ENCODE measurements at regions not wholly inside any gene's neighbourhood (a gene's known extent, or its start where the extent isn't known, plus 50 kb on each side); places are given as distances from the start of the nearest gene placed in this dataset.

GRCh38 chr16:64416216-64417005 lies 705.5 kb downstream of the CDH11 start:
- H3K4me3 Mint-ChIP-seq: no peak overlapping the region
- H3K9me3 Mint-ChIP-seq (ENCODE audit: low read depth): peaks cover 23% of the 10 kb centered on the region
- H3K27ac Mint-ChIP-seq: no peak overlapping the region
- intact Hi-C loops (cut with DNase I, micrococcal nuclease): no loop called here
- H3K36me3 Mint-ChIP-seq (ENCODE audit: low read depth): no peaks in the 10 kb centered on the region
- no peaks in the 10 kb centered on the region for H3K27me3 Mint-ChIP-seq
- DNase-seq: no peak
- ATAC-seq: no peak
- no peaks in the 10 kb centered on the region for H3K4me1 Mint-ChIP-seq
- POLR2A ChIA-PET: no interaction called here
- CTCF ChIA-PET: no interaction called here

- Mint-ChIP-seq H3K4me3 (no peak overlapping the region), H3K27me3 (no peaks in the 10 kb centered on the region), H3K27ac (no peak overlapping the region), H3K36me3 (ENCODE audit: low read depth) (no peaks in the 10 kb centered on the region), H3K4me1 (no peaks in the 10 kb centered on the region), H3K9me3 (ENCODE audit: low read depth) (peaks cover 17% of the 10 kb centered on the region)
- no peak for ATAC-seq
- intact Hi-C loops (cut with DNase I, micrococcal nuclease): no loop called here
- DNase-seq: no peak
- CTCF ChIA-PET: interaction anchor here (0.6 kb wide), 1 partner anchor 762 kb away, joined by 3 read pairs; no protein-coding TSS in a partner anchor
- POLR2A ChIA-PET: no interaction called here
Observed at GRCh38 chr16:64412578-64413280, 709.1 kb downstream of the CDH11 start.

- intact Hi-C loops (cut with DNase I, micrococcal nuclease): no loop called here
- POLR2A ChIA-PET: no interaction called here
- Mint-ChIP-seq H3K9me3 (ENCODE audit: low read depth) (peaks cover 20% of the 10 kb centered on the region), H3K27ac (no peak overlapping the region), H3K36me3 (ENCODE audit: low read depth) (no peaks in the 10 kb centered on the region), H3K27me3 (no peaks in the 10 kb centered on the region), H3K4me1 (no peaks in the 10 kb centered on the region), H3K4me3 (no peak overlapping the region)
- DNase-seq (no peak), ATAC-seq (no peak)
- CTCF ChIA-PET: no interaction called here
Observed at GRCh38 chr16:64410306-64410705, 711.6 kb downstream of the CDH11 start.

- Mint-ChIP-seq H3K36me3 (ENCODE audit: low read depth) (no peaks in the 10 kb centered on the region), H3K4me1 (no peaks in the 10 kb centered on the region), H3K27me3 (no peaks in the 10 kb centered on the region), H3K4me3 (no peak overlapping the region), H3K27ac (no peak overlapping the region), H3K9me3 (ENCODE audit: low read depth) (peaks cover 20% of the 10 kb centered on the region)
- no peak for ATAC-seq
- ChIA-PET CTCF (no interaction called here), POLR2A (no interaction called here)
- no peak for DNase-seq
- intact Hi-C loops (cut with DNase I, micrococcal nuclease): no loop called here
Observed at GRCh38 chr16:64409783-64410210, 712.1 kb downstream of the CDH11 start.

GRCh38 chr16:64408699-64409098 lies 713.2 kb downstream of the CDH11 start:
- Mint-ChIP-seq H3K36me3 (ENCODE audit: low read depth) (no peaks in the 10 kb centered on the region), H3K4me1 (no peaks in the 10 kb centered on the region), H3K27ac (no peak overlapping the region), H3K27me3 (no peaks in the 10 kb centered on the region), H3K4me3 (no peak overlapping the region), H3K9me3 (ENCODE audit: low read depth) (peaks cover 17% of the 10 kb centered on the region)
- CTCF ChIA-PET: no interaction called here
- DNase-seq: no peak
- no peak for ATAC-seq
- intact Hi-C loops (cut with DNase I, micrococcal nuclease): no loop called here
- POLR2A ChIA-PET: no interaction called here

- Mint-ChIP-seq H3K27me3 (no peaks in the 10 kb centered on the region), H3K4me1 (no peaks in the 10 kb centered on the region), H3K27ac (no peak overlapping the region), H3K4me3 (no peak overlapping the region), H3K9me3 (ENCODE audit: low read depth) (peaks cover 10% of the 10 kb centered on the region), H3K36me3 (ENCODE audit: low read depth) (no peaks in the 10 kb centered on the region)
- DNase-seq (no peak), ATAC-seq (no peak)
- intact Hi-C loops (cut with DNase I, micrococcal nuclease): no loop called here
- ChIA-PET CTCF (no interaction called here), POLR2A (no interaction called here)
Observed at GRCh38 chr16:64406770-64407181, 715.1 kb downstream of the CDH11 start.

GRCh38 chr16:64403352-64403751 lies 718.5 kb downstream of the CDH11 start:
- H3K4me1 Mint-ChIP-seq: no peaks in the 10 kb centered on the region
- H3K9me3 Mint-ChIP-seq (ENCODE audit: low read depth): peaks cover 7% of the 10 kb centered on the region
- intact Hi-C loops (cut with DNase I, micrococcal nuclease): no loop called here
- DNase-seq: no peak
- H3K36me3 Mint-ChIP-seq (ENCODE audit: low read depth): no peaks in the 10 kb centered on the region
- no peaks in the 10 kb centered on the region for H3K27me3 Mint-ChIP-seq
- H3K27ac Mint-ChIP-seq: no peak overlapping the region
- POLR2A ChIA-PET: no interaction called here
- CTCF ChIA-PET: no interaction called here
- ATAC-seq: no peak
- no peak overlapping the region for H3K4me3 Mint-ChIP-seq

GRCh38 chr16:64398793-64399192 lies 723.1 kb downstream of the CDH11 start:
- intact Hi-C loops (cut with DNase I, micrococcal nuclease): no loop called here
- H3K4me1 Mint-ChIP-seq: no peaks in the 10 kb centered on the region
- no peak overlapping the region for H3K27ac Mint-ChIP-seq
- POLR2A ChIA-PET: no interaction called here
- H3K9me3 Mint-ChIP-seq (ENCODE audit: low read depth): peaks cover 9% of the 10 kb centered on the region
- DNase-seq (no peak), ATAC-seq (no peak)
- H3K27me3 Mint-ChIP-seq: no peaks in the 10 kb centered on the region
- no peaks in the 10 kb centered on the region for H3K36me3 Mint-ChIP-seq (ENCODE audit: low read depth)
- no peak overlapping the region for H3K4me3 Mint-ChIP-seq
- CTCF ChIA-PET: no interaction called here

- Mint-ChIP-seq H3K27ac (no peak overlapping the region), H3K27me3 (no peaks in the 10 kb centered on the region), H3K9me3 (ENCODE audit: low read depth) (peaks cover 9% of the 10 kb centered on the region), H3K36me3 (ENCODE audit: low read depth) (no peaks in the 10 kb centered on the region), H3K4me3 (no peak overlapping the region), H3K4me1 (no peaks in the 10 kb centered on the region)
- ChIA-PET CTCF (no interaction called here), POLR2A (no interaction called here)
- ATAC-seq (no peak), DNase-seq (no peak)
- intact Hi-C loops (cut with DNase I, micrococcal nuclease): no loop called here
Observed at GRCh38 chr16:64397945-64398508, 723.8 kb downstream of the CDH11 start.

- CTCF ChIA-PET: no interaction called here
- POLR2A ChIA-PET: no interaction called here
- H3K9me3 Mint-ChIP-seq (ENCODE audit: low read depth): peaks cover 9% of the 10 kb centered on the region
- H3K4me3 Mint-ChIP-seq: no peak overlapping the region
- ATAC-seq: no peak
- no peak overlapping the region for H3K27ac Mint-ChIP-seq
- intact Hi-C loops (cut with DNase I, micrococcal nuclease): no loop called here
- H3K27me3 Mint-ChIP-seq: no peaks in the 10 kb centered on the region
- no peaks in the 10 kb centered on the region for H3K36me3 Mint-ChIP-seq (ENCODE audit: low read depth)
- no peak for DNase-seq
- H3K4me1 Mint-ChIP-seq: no peaks in the 10 kb centered on the region
Observed at GRCh38 chr16:64397042-64397441, 724.8 kb downstream of the CDH11 start.

- ChIA-PET POLR2A (no interaction called here), CTCF (no interaction called here)
- peaks cover 8% of the 10 kb centered on the region for H3K9me3 Mint-ChIP-seq (ENCODE audit: low read depth)
- no peak overlapping the region for H3K27ac Mint-ChIP-seq
- H3K4me1 Mint-ChIP-seq: no peaks in the 10 kb centered on the region
- no peaks in the 10 kb centered on the region for H3K27me3 Mint-ChIP-seq
- no peak overlapping the region for H3K4me3 Mint-ChIP-seq
- intact Hi-C loops (cut with DNase I, micrococcal nuclease): no loop called here
- no peak for ATAC-seq
- no peaks in the 10 kb centered on the region for H3K36me3 Mint-ChIP-seq (ENCODE audit: low read depth)
- DNase-seq: no peak
Observed at GRCh38 chr16:64394061-64394460, 727.8 kb downstream of the CDH11 start.

- Mint-ChIP-seq H3K27ac (no peak overlapping the region), H3K27me3 (no peaks in the 10 kb centered on the region), H3K9me3 (ENCODE audit: low read depth) (peaks cover 9% of the 10 kb centered on the region), H3K4me1 (no peaks in the 10 kb centered on the region), H3K36me3 (ENCODE audit: low read depth) (no peaks in the 10 kb centered on the region), H3K4me3 (no peak overlapping the region)
- DNase-seq (no peak), ATAC-seq (no peak)
- intact Hi-C loops (cut with DNase I, micrococcal nuclease): no loop called here
- ChIA-PET POLR2A (interaction anchor here (0.6 kb wide), 1 partner anchor 472 kb away, joined by 4 read pairs; no protein-coding TSS in a partner anchor), CTCF (no interaction called here)
Observed at GRCh38 chr16:64392456-64392855, 729.4 kb downstream of the CDH11 start.
